ENCODE measurements at regions not wholly inside any gene's neighbourhood (a gene's known extent, or its start where the extent isn't known, plus 50 kb on each side); places are given as distances from the start of the nearest gene placed in this dataset.

GRCh38 chr12:81811778-81812125 is 52.6 kb upstream of the PPFIA2 start:
- TF ChIP-seq CTCF (IDR thresholded peaks at IDR 0.05) (no peak), POLR2A (IDR thresholded peaks at IDR 0.05) (no peak)

All from Peyer's patch (tissue), 4 donors.